K562 (cell line): ENCODE measurements at regions not wholly inside any gene's neighbourhood (a gene's known extent, or its start where the extent isn't known, plus 50 kb on each side); places are given as distances from the start of the nearest gene placed in this dataset.

Experiments used
- E2F6 ChIP-seq, 2 experiments: IDR thresholded peaks; 2 replicates each; pipeline ENCODE4 v1.6.1; 2011; ENCODE audit warnings: borderline replicate concordance in 1 of 2, control low read depth in 1 of 2, low read depth in 1 of 2, low read length in 1 of 2, mild to moderate bottlenecking in 1 of 2, mixed read lengths in 1 of 2, moderate library complexity in 1 of 2; ENCODE audit not compliant: insufficient read depth in 1 of 2, insufficient read length in 1 of 2, poor library complexity in 1 of 2, severe bottlenecking in 1 of 2; ENCODE audit errors: extremely low read depth in 1 of 2
- NFXL1 ChIP-seq: fragments of 450-650 bp; formaldehyde crosslinking; IDR thresholded peaks from 2 replicates; pipeline ENCODE4 v1.4.0; 2021; ENCODE audit warnings: mild to moderate bottlenecking
- RBM25 ChIP-seq: fragments of 200-400 bp; formaldehyde crosslinking; IDR thresholded peaks from 2 replicates; pipeline ENCODE4 v1.6.1; 2018; ENCODE audit warnings: low read length, low read depth, moderate library complexity; ENCODE audit not compliant: severe bottlenecking
- ZNF318 ChIP-seq, 2 experiments: fragments of 450-650 bp; IDR thresholded peaks; 2 replicates each; pipeline ENCODE4 v1.6.1; 2016; ENCODE audit warnings: mild to moderate bottlenecking in 2 of 2, borderline replicate concordance in 1 of 2, low read depth in 1 of 2, moderate library complexity in 1 of 2
- ZNF407 ChIP-seq: fragments of 450-650 bp; IDR thresholded peaks from 2 replicates; pipeline ENCODE4 v1.6.1; 2016; ENCODE audit warnings: low read depth
- TF ChIP-seq, protein P1 (sequence below): fragments of 450-650 bp; IDR thresholded peaks from 2 replicates; pipeline ENCODE4 v1.6.1; 2016; ENCODE audit warnings: antibody characterized with exemption

- TF ChIP-seq ZNF407, result 0 out of 2 replicates have a peak, but pooled peaks have one; percentile 54
- TF ChIP-seq, protein P1, sequence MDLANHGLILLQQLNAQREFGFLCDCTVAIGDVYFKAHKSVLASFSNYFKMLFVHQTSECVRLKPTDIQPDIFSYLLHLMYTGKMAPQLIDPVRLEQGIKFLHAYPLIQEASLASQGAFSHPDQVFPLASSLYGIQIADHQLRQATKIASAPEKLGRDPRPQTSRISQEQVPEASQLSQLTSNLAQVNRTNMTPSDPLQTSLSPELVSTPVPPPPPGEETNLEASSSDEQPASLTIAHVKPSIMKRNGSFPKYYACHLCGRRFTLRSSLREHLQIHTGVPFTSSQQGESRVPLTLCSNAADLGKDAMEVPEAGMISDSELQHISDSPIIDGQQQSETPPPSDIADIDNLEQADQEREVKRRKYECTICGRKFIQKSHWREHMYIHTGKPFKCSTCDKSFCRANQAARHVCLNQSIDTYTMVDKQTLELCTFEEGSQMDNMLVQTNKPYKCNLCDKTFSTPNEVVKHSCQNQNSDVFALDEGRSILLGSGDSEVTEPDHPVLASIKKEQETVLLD, result no peak
- no peak for TF ChIP-seq NFXL1 (CRISPR knock-in tag)
- no peak for TF ChIP-seq ZNF318 (IDR thresholded peaks at IDR 0.05; ENCODE audit: borderline replicate concordance in 1 of 2, low read depth in 1 of 2)
- TF ChIP-seq E2F6 (IDR thresholded peaks at IDR 0.05; ENCODE audit: borderline replicate concordance in 1 of 2, extremely low read depth in 1 of 2, insufficient read depth in 1 of 2, insufficient read length in 1 of 2, low read depth in 1 of 2, low read length in 1 of 2, poor library complexity in 1 of 2, severe bottlenecking in 1 of 2), result no peak
- peak; percentile 62 for TF ChIP-seq RBM25
Observed at GRCh38 chr7:92956575-92956974, 120.2 kb upstream of the CDK6 start (continued).
